GM21381 (cell line): ENCODE measurements at regions not wholly inside any gene's neighbourhood (a gene's known extent, or its start where the extent isn't known, plus 50 kb on each side); places are given as distances from the start of the nearest gene placed in this dataset.
"Not testable (repeated sequence)": the region's sequence is repeated elsewhere in the genome, so short reads cannot be mapped to it uniquely, and the experiment has no call there.

ENCODE experiments used
- ATAC-seq: cut with Tn5 transposase; IDR thresholded peaks from one replicate; pipeline ENCODE4 v1.9.1; 2021; ENCODE audit warnings: mild to moderate bottlenecking, moderate library complexity; ENCODE audit not compliant: unreplicated experiment

DNA sequence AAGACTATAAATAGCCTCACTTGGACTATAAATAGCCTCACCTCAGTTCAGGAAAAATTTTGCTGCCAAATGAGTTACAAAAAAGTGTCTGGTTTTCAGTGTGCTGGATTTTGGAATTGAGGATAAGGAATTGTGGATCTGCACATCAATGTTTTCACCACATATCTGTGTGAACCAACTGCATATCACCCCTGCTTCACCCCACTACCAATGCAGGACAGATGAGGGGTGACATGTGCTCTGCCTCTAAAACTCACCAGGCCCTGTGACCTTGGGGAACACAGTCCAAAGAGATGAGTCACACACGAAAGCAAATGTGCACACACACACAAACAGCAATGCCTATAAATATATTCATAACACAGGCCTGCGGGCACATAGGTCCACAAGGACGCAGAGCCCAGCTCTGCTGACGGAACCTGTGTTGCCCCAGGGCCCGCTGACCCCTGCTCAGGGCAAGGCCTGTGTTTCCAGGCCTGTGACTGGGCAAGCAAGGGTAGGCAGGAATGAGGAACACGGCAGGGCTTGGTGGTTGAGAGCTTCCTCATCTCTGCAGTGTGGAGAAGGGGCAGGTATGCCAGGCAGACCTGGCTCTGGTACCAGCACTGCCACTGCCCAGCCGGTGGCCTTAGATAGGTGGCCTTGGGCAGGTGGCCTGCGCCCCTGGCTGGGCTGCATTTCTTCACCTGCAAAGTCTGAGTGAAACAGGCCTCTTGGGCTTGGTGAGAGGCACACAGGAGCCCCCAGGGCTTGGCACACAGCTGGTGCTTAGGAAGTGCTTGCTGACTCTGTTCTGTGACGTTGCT is 82.4 kb downstream of the ARL6IP4 start:
- no peak for ATAC-seq

DNA sequence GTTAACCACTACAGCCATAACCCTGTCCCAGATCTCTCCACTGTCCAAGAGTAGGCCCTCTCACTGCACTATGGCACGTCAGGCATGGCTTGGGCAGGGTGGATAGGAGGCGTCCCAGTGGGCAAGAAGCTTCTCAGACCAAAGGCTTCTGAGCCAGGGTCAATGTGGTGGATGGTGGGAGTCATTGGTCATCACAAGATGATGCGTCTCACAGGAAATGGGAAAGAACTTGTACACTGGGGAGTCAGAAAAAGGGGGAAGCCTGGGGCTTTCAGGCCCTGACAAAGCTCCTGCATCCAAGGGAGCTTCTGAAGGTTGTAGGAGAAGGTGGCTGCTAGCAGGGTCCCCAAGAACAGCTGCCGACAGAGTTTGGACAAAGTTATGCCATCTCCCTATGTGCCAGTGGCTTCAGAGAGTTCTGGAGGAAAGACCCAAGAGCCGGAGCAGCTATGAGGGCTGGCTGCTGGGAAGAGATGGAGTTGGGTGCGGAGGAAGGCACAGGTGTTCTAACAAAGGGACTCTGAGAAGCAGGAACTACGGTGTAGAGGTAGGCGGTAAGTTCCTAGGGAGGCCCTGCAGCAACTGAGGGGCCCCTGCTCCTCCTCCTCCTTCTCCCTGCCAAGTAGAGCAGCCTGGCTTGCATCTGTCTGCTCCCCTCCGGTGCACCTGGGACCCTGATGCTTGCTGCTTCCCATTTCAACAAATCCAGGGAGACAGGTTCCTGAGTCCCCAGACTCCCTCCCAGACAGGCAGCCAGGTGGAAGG is 81.1 kb downstream of the ARL6IP4 start:
- ATAC-seq: no peak

DNA sequence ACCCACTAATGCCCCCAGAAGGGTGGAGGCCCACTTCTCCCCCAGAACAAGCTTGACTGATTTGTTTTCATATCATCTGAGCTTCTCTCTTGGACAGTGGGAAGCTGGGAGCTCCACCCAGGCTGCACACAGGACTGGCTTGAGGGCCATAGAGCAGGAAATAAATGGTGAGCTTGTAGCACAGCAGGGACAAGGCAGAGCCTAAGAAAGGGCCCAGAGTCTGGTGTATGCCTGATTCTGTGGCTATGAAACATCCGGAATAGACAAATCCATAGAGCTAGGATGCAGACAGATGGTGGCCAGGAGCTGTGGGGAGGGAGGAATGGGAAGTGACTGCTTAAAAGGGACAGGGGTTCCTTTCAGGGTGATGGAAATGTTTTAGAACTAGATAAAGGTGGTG is 79.0 kb downstream of the ARL6IP4 start:
- no peak for ATAC-seq

DNA sequence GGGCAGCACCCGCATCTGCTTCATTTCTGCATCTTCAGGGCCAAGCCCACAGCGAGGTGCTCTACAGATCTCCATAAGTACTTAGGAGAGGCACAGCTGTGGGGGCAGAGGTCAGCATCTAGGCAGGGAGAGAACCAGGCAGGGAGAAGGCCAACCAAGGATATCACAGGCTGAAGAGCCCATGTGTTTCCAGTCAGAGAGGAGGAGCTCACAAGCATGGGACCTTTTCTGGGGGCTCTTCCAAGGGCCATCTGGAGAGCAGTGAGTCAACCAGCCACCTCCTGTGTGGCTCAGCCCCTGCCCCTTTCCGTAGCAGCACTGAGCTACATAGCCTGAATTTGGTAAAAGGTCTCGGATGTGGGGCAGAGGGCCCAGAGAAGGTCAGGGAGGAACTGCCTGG is 78.5 kb downstream of the ARL6IP4 start:
- ATAC-seq: no peak

DNA sequence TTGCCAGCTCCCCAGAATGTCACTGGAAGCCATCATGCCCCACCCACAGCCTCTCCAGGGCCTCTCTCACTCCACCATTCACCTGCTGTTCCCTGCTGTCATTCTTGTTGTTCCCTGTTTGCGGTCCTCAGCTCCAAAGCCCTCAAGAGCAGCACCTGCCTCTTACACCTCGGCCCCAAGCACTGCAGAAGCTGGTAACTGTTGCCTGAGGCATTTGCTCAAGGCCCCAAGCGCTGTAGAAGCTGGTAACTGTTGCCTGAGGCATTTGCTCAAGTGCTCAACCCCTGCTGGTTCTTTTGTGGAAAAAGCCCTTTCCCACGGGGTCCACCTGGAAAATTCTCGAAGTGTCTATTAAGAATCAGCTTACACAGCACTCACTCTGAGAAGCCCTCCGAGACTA is 78.0 kb downstream of the ARL6IP4 start:
- ATAC-seq: no peak

DNA sequence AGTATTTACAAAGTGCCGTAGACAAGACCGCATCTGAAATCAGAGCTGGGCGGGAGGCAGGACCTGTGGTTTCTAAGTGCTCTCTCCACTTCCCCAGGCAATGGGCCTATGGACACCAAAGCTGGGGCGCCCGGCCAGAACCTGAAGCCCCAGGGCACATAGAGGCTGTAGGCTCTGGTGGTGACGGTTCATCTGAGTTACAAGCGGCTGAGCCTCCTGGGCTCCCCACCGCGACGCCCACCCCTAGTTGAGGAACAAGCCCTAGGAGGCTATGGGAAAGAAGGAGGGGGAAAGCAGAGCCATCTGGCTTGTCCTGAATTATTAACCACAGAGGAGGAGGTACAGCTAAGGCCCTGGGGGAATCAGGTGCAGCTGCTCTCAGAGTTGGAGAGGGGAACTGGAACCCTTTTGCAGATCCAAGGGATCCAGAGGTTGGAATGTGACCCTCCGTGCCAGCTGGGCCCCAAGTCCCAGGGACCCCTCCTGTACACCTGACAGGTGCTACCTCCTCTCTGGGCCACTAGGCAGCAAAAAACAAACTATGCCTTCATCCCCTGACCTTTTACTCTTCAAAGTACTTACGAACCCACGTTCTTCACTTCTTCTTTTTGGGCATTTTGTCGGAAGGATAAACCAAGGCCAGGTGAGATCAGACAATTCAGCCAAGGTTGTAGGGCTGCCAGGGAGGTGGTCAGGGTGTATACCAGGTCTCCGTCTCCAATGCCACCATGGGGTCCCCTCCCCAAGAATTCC is 77.2 kb downstream of the ARL6IP4 start:
- ATAC-seq: no peak

DNA sequence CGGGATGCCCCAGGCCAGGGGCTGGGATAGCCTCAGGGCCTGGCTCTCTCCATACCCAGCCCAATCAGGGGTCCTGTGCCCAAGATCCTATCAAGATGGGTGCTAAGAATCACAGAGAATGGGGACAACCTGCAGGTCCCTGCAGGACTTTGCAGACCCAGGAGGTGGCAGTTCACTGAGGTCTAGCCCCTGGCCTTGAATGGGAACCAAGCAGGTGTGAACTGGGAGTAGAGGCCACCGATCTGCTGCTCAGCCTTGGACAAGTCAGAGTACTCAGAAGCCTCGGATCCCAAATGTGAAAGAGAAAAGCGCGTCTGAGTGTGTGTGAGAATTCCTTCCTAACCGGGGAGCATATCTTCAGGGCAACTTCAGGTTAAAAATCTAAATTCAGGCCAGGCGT is 76.2 kb downstream of the ARL6IP4 start:
- no peak for ATAC-seq

DNA sequence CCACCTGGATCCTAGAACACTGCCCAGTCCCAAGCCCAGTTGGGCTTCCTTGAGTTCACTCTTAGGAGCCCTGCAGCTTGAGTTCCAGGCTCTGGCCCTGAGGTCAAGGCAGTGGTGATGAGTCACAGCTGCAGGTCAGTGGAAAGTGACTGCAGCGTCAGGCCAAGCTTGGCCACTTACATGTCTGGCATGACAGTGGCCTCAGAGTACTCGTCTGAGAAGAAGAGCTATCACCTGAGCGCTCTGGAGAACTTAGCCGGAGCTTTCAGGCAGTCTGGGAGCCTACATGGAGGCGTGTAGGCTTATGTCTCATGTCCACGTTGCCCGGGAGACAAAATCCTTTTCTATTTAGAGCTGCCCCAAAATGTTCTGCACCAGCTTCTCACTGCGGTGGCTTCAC is 75.6 kb downstream of the ARL6IP4 start:
- no peak for ATAC-seq

DNA sequence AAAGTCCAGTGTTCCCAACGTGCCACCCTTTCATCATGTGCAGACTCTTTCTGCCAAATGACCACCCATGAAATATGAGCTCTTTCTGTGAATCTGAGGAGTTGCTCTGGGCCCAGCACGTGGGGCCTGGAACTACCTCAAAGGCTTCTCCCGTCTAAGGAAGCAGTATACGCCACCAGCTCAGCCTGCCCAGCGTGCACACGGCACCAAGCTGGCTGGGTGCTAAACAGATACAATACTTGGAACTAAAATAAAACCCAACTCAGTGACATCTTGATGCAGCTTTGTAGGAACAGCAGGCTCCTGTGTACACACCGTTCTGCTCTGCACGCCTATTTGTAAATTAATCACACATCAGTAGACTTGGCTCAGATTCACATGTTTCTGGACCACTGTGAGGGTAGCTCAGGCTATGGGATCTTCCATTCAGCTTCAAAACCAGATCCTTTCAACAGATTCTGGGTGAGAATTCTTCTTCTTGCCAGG is 74.8 kb downstream of the ARL6IP4 start:
- ATAC-seq: no peak

DNA sequence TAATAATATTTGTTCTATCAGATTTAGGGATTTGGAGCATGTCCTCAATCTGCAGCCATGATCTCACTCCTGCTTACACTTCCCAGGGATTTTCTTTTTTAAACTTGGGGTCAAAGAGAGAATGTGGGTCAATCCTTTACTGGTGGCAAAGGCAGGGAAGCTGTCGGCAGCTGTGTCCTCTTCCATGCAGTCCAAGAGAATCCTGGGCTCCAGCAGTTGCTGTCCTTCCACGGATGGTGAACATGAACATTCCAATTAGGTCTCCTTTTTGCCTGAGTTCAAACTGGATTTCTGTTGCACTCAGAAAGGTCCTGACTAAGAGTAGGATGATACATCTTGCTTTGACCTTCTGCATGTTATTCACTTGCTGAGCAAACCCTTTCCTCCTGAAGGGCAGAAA is 73.9 kb downstream of the ARL6IP4 start:
- no peak for ATAC-seq

DNA sequence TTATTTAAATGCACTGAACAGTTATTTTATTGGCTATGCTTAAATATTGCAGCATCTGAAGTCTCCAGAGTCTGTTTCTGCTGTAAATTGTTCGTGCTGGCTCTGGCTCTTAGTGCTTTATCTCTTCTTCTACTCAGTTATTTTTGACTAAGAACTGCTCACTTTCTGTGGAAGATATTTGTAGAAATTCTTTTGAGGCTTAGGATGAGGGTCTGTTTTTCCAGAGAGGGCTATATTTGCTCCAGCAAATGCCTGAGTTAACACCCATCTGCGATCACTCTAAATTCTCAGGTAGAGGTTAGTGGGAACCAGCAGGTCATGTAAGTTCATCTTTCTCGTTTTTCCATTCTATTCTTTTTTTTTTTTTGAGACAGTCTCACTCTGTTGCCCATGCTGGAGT is 71.1 kb downstream of the ARL6IP4 start:
- ATAC-seq: no peak

DNA sequence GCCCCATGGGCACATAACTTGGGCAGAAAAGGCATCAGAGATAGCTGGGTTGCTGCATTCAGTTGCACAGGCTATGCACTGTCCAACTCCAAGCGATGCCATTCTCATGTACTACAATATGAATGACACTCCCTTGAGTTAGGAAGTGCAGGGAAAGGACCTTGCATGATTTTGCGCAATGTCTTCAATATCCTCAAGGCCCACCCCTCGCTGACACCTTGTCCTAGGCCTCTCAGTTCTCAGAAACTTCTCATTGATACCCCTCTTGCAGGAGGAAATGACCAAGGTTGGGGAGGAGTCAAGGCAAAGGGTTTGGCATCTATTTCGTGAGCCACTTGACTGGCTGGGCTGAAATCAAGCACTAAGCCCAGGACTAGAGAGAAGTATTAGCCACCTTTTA is 70.4 kb downstream of the ARL6IP4 start:
- no peak for ATAC-seq

DNA sequence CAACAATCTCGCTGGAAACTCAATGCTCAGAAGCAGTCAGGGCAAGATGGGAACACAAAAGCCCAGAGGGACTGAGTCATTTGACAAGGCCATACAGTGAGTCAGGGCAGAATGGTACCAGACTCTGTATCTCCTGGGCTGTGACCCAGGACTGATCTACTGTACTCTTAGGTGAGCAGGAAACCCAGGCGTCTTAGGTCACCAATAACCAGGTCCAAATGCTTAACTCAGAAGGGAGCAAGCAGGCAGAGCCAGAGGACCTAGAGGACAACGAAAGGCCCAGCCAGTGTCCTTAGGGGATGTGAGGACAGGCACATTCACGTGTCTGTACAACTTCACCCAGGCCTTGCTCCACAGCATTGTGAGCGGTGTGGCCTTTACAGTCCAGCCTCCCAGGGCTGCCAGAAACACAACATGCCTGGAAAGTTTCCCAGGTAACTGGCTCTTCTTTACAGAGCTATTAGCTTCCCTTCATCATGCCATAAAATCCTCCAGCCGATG is 69.9 kb downstream of the ARL6IP4 start:
- no peak for ATAC-seq

DNA sequence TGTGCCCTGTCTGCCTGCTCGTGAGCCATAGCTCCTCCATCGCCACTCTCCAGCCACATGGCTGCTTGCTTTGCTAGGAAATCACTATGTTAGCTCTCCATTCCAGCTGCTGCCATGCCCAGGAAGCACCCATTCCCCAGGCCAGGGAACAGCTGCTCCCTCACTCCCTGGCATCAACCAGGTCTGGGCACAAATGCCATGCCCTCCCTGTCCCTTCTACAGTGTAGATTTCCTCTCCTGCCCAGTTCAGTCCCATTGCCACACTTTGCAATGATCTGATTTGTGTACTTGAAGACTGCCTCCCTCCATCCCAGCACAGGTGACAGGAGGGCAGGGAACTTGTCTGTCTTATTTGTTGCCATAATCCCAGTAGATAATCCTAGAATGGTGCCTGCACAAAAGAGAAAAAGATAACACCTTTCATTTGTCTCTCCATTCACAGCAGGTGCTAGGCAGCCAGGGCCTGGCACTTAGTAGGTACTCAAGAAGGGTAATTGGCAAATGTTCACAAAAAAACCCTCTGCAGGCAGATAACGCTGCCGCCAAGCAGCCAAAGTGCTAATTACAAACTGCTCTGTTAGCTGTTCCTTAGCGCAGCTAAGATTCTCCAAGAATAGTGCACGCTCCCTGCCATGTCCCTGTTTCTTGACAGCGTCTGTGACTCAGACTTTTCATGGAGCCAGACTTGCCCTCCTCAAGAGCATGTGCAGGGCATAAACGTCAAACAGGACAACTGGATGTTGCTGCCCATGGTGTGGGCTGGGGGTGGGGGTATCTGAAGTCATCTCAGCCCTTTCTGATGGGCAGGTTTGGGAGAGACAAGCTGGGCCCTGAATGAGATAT is 69.1 kb downstream of the ARL6IP4 start:
- no peak for ATAC-seq

DNA sequence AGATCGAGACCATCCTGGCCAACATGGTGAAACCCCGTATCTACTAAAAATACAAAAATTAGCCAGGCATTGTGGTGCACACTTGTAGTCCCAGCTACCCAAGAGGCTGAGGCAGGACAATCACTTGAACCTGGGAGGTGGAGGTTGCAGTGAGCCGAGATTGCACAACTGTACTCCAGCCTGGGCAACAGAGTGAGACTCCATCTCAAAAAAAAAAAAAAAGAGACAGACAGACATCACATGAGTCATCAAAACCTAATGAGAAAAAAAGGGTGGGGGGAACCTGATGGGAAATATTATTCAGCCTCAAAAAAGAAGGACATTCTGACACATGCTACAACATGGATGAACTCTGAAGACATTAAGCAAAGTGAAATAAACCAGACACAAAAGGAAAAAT is 67.4 kb downstream of the ARL6IP4 start:
- ATAC-seq: not testable (repeated sequence)

DNA sequence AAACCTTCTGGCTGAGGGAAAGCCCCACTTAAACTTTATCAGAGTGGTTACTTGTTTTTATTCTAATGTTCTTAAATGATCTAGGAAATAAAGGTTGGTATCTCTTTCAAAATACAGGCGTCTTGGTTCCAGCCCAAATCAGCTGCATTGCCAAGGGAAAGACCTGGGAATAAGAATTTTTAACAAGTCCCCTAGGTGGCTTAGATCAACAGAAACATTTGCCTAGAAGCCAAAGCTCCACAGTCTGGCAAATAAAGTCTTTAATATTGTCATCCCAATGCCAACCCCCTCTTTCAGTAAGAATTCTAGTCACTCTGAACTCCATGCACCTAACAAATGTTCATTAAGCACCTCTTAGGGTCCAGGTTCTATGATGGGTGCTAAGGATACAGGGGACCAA is 66.8 kb downstream of the ARL6IP4 start:
- ATAC-seq: no peak

DNA sequence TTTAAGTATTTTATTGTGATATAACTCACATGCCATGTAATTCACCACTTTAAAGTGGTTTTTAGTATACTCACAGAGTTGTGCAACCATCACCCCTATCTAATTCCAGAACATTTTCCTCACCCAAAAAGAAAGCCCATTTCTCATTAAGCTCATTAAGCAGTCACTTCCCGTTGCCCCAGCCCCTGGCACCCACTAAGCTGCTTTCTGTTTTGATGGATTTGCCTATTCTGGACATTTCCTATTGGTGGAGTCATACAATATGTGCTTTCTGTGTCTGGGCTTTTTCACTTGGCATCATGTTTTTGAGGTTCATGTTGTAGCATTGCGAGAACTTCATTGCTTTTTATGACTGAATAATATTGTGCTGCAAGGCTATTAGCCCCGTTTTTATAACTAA is 66.0 kb downstream of the ARL6IP4 start:
- no peak for ATAC-seq

DNA sequence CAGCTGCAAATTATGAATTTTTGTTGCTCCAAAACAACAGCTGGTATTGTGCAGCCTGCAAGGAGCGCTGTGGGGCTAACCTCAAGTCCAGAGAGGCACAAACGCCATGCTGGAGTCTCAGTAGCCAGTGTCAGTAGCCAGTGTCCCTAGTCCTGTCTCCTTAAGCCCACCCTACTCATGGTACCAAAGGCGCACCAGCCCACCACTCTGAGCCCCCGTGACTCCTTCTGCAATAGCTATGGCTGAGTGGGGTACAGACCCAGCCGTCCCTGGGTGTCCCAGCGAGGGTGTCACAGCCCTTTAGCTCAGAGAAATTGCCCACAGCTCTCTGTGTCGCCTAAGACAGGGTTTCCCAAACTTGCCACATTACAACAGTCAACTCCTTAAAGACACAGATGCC is 65.2 kb downstream of the ARL6IP4 start:
- ATAC-seq: no peak

DNA sequence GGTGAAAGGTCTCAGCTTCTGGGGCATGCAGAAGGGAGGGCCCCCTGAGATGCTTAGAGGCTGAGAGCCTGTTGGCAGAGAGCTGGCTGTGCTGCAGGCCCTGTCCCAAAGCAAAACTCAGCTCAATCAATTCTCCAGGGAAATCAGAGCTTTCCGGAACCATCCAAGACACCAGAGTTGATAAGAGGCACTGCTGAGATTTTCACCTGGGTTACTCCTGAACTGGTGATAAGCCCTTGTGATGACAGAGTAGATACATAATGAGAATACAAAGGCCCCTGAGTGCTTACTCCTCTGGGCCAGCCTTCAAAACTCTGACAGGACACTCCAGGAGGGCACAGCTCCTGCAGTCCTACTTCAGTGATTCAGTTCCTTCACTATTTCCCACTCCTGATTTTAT is 63.9 kb downstream of the ARL6IP4 start:
- no peak for ATAC-seq

DNA sequence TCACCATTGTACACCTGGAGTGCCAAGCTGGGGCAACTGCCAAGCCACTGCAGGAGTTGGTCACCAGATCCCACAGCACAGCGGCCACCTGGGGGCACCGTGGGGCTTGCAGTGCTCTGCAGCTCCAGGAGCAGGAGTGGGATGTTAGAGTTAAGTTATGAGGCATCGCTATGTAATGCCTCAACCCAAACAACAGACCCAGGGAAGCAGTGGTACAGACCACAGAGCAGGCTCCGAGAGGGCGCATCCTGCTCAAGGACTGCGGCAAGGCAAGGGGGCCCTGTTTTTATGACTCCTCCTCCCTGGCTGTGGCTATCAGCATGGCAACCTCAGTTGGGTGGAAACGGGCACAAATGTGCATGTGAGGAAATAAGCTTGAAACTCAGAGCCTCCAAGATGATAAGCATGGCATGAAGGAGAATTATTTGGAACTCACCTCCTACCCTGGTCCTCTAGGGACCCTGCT is 63.1 kb downstream of the ARL6IP4 start:
- ATAC-seq: no peak
